GM12878 (cell line): ENCODE measurements at regions not wholly inside any gene's neighbourhood (a gene's known extent, or its start where the extent isn't known, plus 50 kb on each side); places are given as distances from the start of the nearest gene placed in this dataset.

Experiments used
- ATAC-seq: fragments of 200-7000 bp; cut with Tn5 transposase; 3 replicates; pipeline ENCODE4 v1.9.1; 2020; ENCODE audit warnings: mild to moderate bottlenecking, moderate library complexity
- BruUV-seq: library from RNA; stranded (reverse); fragments of 400-500 nt; replicated peaks from 2 replicates; lab custom pipeline; 2021; lab: Mats Ljungman, UMichigan
- CTCF ChIA-PET: fragments of 300-600 bp; sonication (Branson Sonifier 250); formaldehyde crosslinking; extraction: SDS; loops from one replicate; lab custom pipeline; 2021; ENCODE audit warnings: inconsistent platforms; lab: Yijun Ruan, JAX
- POLR2A ChIA-PET: fragments of 350-600 bp; formaldehyde crosslinking; extraction: SDS; loops from one replicate; lab custom pipeline; 2021; ENCODE audit warnings: inconsistent platforms; lab: Charles Lee
- RAD21 ChIA-PET: fragments of 300-600 bp; sonication (Branson Sonifier 250); formaldehyde crosslinking; loops from one replicate; lab custom pipeline; 2023; ENCODE audit warnings: antibody characterized with exemption; ENCODE audit not compliant: unreplicated experiment; lab: Charles Lee
- SMC1A ChIA-PET: fragments of 300-600 bp; sonication (Branson Sonifier 250); formaldehyde crosslinking; loops from one replicate; lab custom pipeline; 2023; ENCODE audit not compliant: unreplicated experiment, uncharacterized antibody; lab: Charles Lee
- DNase-seq: peaks from one replicate; pipeline ENCODE4 v3.0.0-alpha.2; 2011; ENCODE audit warnings: low read depth, low spot score
- FAIRE-seq: peaks from 3 replicates; lab custom pipeline; 2011; peaks lifted over from hg19 to GRCh38; lab: Jason Lieb, UNC
- H2AFZ ChIP-seq: 2 replicates; pipeline ENCODE4 v1.6.0; 2011; ENCODE audit warnings: low read depth, low read length, control low read depth; ENCODE audit not compliant: control insufficient read depth
- H3K27ac ChIP-seq: 2 replicates; pipeline ENCODE4 v1.5.1; 2011; ENCODE audit warnings: control low read depth; ENCODE audit not compliant: control insufficient read depth, insufficient read depth
- H3K27me3 ChIP-seq, 2 experiments: replicated peaks in 1 of 2; 2 replicates each; pipeline versions ENCODE4 v1.6.0 to v1.6.1; 2011; ENCODE audit warnings: low read length in 1 of 2; ENCODE audit not compliant: control insufficient read depth in 2 of 2, insufficient read depth in 2 of 2
- H3K36me3 ChIP-seq, 2 experiments: 2 replicates each; pipeline ENCODE4 v1.5.1; 2011; ENCODE audit warnings: low read length in 1 of 2; ENCODE audit not compliant: control insufficient read depth in 2 of 2, insufficient read depth in 2 of 2
- H3K4me1 ChIP-seq: 2 replicates; pipeline ENCODE4 v1.6.1; 2011; ENCODE audit warnings: mild to moderate bottlenecking, low read length, moderate library complexity, mixed read lengths; ENCODE audit not compliant: control insufficient read depth, insufficient read depth
- H3K4me2 ChIP-seq: 2 replicates; pipeline ENCODE4 v1.6.0; 2011; ENCODE audit warnings: control low read depth; ENCODE audit not compliant: control insufficient read depth, insufficient read depth
- H3K4me3 ChIP-seq: fragments of 200-600 bp; sonication (generic); 2 replicates; pipeline ENCODE4 v1.5.1; 2016
- H3K79me2 ChIP-seq: 2 replicates; pipeline ENCODE4 v1.6.0; 2011; ENCODE audit warnings: low read length; ENCODE audit not compliant: control insufficient read depth, insufficient read depth
- H3K9ac ChIP-seq: 2 replicates; pipeline ENCODE4 v1.8.0; 2011; ENCODE audit warnings: low read length, control low read depth, mixed read lengths; ENCODE audit not compliant: control insufficient read depth, insufficient read depth
- H3K9me3 ChIP-seq: replicated peaks from 3 replicates; pipeline ENCODE4 v1.5.1; 2011; ENCODE audit warnings: mild to moderate bottlenecking, low read length; ENCODE audit not compliant: control insufficient read depth, insufficient read depth
- H4K20me1 ChIP-seq: 2 replicates; pipeline ENCODE4 v1.6.0; 2011; ENCODE audit not compliant: control insufficient read depth, insufficient read depth
- CREB1 ChIP-seq: IDR thresholded peaks from 2 replicates; pipeline ENCODE4 v1.6.1; 2012; ENCODE audit warnings: low read depth, mild to moderate bottlenecking, inconsistent platforms
- ESRRA ChIP-seq: IDR thresholded peaks from 2 replicates; pipeline ENCODE4 v1.6.1; 2012; ENCODE audit warnings: mild to moderate bottlenecking, low read length, improper control_type of control experiment
- KDM1A ChIP-seq: fragments of 200-600 bp; sonication (generic); IDR thresholded peaks from 2 replicates; pipeline ENCODE4 v1.6.1; 2016; ENCODE audit warnings: borderline replicate concordance
- LARP7 ChIP-seq: fragments of 450-650 bp; IDR thresholded peaks from 2 replicates; pipeline ENCODE4 v1.6.1; 2017; ENCODE audit warnings: mild to moderate bottlenecking
- MTA3 ChIP-seq: IDR thresholded peaks from 2 replicates; pipeline ENCODE4 v1.6.1; 2012; ENCODE audit warnings: low read length, inconsistent platforms, borderline replicate concordance
- NR2C2 ChIP-seq: IDR thresholded peaks from 2 replicates; pipeline ENCODE4 v1.6.1; 2011; ENCODE audit warnings: borderline replicate concordance, low read depth; ENCODE audit not compliant: control insufficient read depth, insufficient read length
- RB1 ChIP-seq: fragments of 450-650 bp; formaldehyde crosslinking; IDR thresholded peaks from 2 replicates; pipeline ENCODE4 v1.6.1; 2017; ENCODE audit warnings: mild to moderate bottlenecking, borderline replicate concordance
- SIN3A ChIP-seq: IDR thresholded peaks from 2 replicates; pipeline ENCODE4 v1.6.1; 2012; ENCODE audit warnings: low read depth, low read length, improper control_type of control experiment
- SPI1 ChIP-seq: IDR thresholded peaks from 2 replicates; pipeline ENCODE4 v1.6.1; 2011; ENCODE audit warnings: low read depth, mild to moderate bottlenecking, low read length, moderate library complexity, borderline replicate concordance; ENCODE audit not compliant: insufficient read depth
- ZNF274 ChIP-seq: IDR thresholded peaks from one replicate; pipeline ENCODE4 v1.8.0; 2011; ENCODE audit not compliant: insufficient read length, insufficient read depth
- WGBS: methylation state at CpG from one replicate; pipeline ENCODE4 v1.1.6; 2016; ENCODE audit warnings: low lambda C conversion rate; ENCODE audit not compliant: insufficient replicate concordance, insufficient coverage; ENCODE audit errors: missing lambda C conversion rate; 5-methylcytosine and 5-hydroxymethylcytosine counted together
- in situ Hi-C: fragments of 300-500 bp; cut with MboI; formaldehyde crosslinking; loops from 9 replicates; pipeline ENCODE4 v1.14.3; 2018; ENCODE audit warnings: mixed read lengths
- intact Hi-C: fragments of 100-400 bp; cut with micrococcal nuclease; formaldehyde crosslinking; loops from one replicate; pipeline ENCODE4 v1.14.2; 2022; ENCODE audit not compliant: unreplicated experiment
- TF ChIP-seq, protein P1 (sequence below): fragments of 450-650 bp; IDR thresholded peaks from 2 replicates; pipeline ENCODE4 v1.6.1; 2017; ENCODE audit warnings: antibody characterized with exemption, mild to moderate bottlenecking, moderate library complexity
- TF ChIP-seq, protein P2 (sequence below): fragments of 450-650 bp; IDR thresholded peaks from 2 replicates; pipeline ENCODE4 v1.6.1; 2017; ENCODE audit warnings: mild to moderate bottlenecking, moderate library complexity

DNA sequence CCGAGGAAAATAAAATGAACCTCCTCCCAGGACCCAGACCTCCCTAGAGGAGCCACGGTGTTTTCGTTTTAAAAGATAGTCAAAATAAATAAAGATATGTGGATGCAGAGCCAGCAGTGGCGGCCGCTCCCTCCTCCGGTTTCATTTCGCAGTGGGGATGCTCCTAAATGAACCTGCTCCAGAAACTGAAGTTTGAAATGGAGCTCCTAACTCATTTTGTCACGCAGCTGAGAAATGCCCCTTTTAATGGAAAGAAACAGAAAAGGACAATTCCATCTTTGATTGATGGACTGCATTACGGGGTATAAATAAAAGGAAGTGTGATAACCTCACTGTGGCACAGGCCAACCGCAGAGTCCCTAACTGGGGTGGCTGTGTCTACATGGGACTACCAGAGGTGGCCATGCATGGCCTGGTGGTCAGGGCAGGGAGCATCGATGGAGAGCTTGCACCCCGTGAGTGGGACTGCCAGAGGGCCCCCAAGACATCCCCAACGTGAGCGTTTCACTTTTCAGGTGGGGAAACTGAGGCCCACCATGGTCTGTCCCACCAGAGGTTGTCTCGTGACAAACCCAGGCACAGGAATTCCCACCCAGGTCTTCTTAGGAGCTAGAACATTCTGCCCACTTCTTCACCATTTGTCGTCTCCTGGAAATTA is 426.6 kb downstream of the BRD1 start (continued):
- TF ChIP-seq MTA3 = no peak
- TF ChIP-seq NR2C2 = no peak
- TF ChIP-seq ESRRA = no peak

DNA sequence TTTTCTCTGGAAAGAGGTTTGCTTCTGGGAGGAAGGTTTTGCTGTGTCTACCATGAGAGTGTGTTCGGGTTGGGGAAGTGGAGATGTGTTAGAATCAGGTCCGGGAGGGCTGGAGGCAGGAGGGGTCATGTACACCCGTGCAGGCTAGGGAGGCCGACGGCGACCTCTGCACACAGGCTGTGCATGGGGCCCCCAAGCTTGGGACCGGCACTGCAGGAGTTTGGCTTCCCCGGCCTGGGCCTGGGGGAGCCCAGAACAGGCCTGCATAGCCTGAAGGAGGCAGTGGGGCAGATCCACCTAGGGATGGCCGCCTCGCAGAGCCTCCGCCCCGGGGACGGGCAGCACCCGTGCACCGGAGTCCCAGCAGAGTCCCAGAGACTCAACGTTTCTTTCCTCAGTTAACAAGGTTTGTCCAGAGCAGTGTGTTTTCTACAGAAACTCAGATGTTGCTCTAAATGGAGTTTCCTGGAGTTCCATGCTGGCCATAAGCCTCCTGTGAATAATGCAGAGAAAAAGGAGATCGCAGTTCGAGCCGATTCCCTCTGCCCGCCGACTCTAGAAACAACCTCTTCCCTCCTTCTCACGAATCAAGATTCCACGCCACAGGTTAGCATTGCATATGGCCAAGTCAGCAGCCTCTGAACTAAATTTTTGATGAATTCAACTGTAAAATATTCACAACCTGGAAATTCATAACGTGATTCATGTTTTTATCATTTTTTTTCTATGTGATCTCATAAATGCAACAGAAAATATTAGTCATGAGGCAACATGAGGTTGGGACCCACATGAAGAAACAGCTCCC is 427.3 kb downstream of the BRD1 start:
- ChIA-PET SMC1A (no interaction called here), RAD21 (no interaction called here), CTCF (no interaction called here), POLR2A (no interaction called here)
- Histone ChIP-seq H3K9ac (no peak overlapping the region), H3K9me3 (no peaks in the 10 kb centered on the region; the same call in 2 of the 3 replicates), H4K20me1 (no peaks in the 10 kb centered on the region), H3K36me3 (no peaks in the 10 kb centered on the region), H3K27me3 (no peaks in the 10 kb centered on the region), H3K4me2 (no peak overlapping the region), H3K4me1 (no peaks in the 10 kb centered on the region), H2AFZ (no peak overlapping the region), H3K79me2 (no peaks in the 10 kb centered on the region), H3K27ac (no peak overlapping the region), H3K4me3 (no peak overlapping the region)
- ATAC-seq (no peak), DNase-seq (no peak), FAIRE-seq (no peak)
- in situ Hi-C loops (no loop called here), intact Hi-C loops (no loop called here)
- WGBS = 55% methylated on average over 24 of the region's 24 CpGs
- no TSS peak for BruUV-seq
- TF ChIP-seq SIN3A = no peak
- no peak for TF ChIP-seq LARP7
- TF ChIP-seq, protein P1, sequence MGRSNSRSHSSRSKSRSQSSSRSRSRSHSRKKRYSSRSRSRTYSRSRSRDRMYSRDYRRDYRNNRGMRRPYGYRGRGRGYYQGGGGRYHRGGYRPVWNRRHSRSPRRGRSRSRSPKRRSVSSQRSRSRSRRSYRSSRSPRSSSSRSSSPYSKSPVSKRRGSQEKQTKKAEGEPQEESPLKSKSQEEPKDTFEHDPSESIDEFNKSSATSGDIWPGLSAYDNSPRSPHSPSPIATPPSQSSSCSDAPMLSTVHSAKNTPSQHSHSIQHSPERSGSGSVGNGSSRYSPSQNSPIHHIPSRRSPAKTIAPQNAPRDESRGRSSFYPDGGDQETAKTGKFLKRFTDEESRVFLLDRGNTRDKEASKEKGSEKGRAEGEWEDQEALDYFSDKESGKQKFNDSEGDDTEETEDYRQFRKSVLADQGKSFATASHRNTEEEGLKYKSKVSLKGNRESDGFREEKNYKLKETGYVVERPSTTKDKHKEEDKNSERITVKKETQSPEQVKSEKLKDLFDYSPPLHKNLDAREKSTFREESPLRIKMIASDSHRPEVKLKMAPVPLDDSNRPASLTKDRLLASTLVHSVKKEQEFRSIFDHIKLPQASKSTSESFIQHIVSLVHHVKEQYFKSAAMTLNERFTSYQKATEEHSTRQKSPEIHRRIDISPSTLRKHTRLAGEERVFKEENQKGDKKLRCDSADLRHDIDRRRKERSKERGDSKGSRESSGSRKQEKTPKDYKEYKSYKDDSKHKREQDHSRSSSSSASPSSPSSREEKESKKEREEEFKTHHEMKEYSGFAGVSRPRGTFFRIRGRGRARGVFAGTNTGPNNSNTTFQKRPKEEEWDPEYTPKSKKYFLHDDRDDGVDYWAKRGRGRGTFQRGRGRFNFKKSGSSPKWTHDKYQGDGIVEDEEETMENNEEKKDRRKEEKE = no peak
- TF ChIP-seq, protein P2, sequence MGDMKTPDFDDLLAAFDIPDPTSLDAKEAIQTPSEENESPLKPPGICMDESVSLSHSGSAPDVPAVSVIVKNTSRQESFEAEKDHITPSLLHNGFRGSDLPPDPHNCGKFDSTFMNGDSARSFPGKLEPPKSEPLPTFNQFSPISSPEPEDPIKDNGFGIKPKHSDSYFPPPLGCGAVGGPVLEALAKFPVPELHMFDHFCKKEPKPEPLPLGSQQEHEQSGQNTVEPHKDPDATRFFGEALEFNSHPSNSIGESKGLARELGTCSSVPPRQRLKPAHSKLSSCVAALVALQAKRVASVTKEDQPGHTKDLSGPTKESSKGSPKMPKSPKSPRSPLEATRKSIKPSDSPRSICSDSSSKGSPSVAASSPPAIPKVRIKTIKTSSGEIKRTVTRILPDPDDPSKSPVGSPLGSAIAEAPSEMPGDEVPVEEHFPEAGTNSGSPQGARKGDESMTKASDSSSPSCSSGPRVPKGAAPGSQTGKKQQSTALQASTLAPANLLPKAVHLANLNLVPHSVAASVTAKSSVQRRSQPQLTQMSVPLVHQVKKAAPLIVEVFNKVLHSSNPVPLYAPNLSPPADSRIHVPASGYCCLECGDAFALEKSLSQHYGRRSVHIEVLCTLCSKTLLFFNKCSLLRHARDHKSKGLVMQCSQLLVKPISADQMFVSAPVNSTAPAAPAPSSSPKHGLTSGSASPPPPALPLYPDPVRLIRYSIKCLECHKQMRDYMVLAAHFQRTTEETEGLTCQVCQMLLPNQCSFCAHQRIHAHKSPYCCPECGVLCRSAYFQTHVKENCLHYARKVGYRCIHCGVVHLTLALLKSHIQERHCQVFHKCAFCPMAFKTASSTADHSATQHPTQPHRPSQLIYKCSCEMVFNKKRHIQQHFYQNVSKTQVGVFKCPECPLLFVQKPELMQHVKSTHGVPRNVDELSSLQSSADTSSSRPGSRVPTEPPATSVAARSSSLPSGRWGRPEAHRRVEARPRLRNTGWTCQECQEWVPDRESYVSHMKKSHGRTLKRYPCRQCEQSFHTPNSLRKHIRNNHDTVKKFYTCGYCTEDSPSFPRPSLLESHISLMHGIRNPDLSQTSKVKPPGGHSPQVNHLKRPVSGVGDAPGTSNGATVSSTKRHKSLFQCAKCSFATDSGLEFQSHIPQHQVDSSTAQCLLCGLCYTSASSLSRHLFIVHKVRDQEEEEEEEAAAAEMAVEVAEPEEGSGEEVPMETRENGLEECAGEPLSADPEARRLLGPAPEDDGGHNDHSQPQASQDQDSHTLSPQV = no peak
- no peak for TF ChIP-seq CREB1
- TF ChIP-seq ZNF274 = no peak
- TF ChIP-seq KDM1A = no peak
- TF ChIP-seq SPI1 = no peak
- TF ChIP-seq RB1 = no peak
